T-helper 1 cell treated with Interleukin-12 subunit alpha and Interleukin-12 subunit beta and Interleukin-4 antibody, amounts not matched to agents 30 μg/mL and 1 μg/mL, for 36 hours (primary cell): ENCODE measurements at regions not wholly inside any gene's neighbourhood (a gene's known extent, or its start where the extent isn't known, plus 50 kb on each side); places are given as distances from the start of the nearest gene placed in this dataset.
"Not testable (repeated sequence)": the region's sequence is repeated elsewhere in the genome, so short reads cannot be mapped to it uniquely, and the experiment has no call there.

ENCODE experiments used
- H3K27ac Mint-ChIP-seq: one replicate; pipeline ENCODE4 v1.8.0; 2021; ENCODE audit warnings: mild to moderate bottlenecking, mixed read lengths
- H3K27me3 Mint-ChIP-seq: one replicate; pipeline ENCODE4 v1.8.0; 2021; ENCODE audit warnings: low read depth, mixed read lengths
- H3K36me3 Mint-ChIP-seq: one replicate; pipeline ENCODE4 v1.8.0; 2021; ENCODE audit warnings: low read depth, mixed read lengths
- H3K4me1 Mint-ChIP-seq: one replicate; pipeline ENCODE4 v1.8.0; 2021; ENCODE audit warnings: low read depth, mixed read lengths
- H3K4me3 Mint-ChIP-seq: one replicate; pipeline ENCODE4 v1.8.0; 2021; ENCODE audit warnings: mild to moderate bottlenecking, moderate library complexity, mixed read lengths
- H3K9me3 Mint-ChIP-seq: one replicate; pipeline ENCODE4 v1.8.0; 2021; ENCODE audit warnings: mixed read lengths

DNA sequence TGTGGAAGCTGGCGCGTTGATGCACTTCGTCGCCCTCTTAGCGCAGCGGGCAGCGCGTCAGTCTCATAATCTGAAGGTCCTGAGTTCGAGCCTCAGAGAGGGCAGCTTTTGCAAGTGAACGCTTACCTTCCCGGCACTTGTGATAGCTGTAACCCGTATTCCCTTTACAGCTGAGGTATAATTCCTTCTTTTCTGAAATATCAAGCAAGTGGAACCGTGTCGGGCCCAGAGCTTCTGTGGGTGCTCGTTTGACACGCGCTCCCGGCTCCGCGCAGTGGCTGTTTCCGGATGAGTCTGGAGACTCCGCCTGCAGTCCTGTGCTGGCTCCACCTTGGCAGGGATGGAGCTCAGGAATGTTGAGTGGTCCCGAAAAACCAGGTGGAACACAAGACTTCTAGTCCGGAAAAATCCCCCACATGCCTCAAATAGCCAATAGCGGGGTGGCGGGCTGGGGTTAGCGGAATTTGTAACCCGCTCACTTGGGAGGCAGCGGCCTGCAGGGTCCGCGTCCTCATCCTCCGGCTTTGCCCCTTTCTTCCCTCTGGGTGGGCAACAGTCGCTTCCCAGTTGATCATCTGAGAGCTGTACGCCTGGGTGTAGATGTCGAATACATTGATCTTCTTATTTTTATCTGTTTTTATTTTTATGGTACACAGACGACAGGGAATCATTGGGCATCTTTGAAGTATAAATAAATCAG lies 106.8 kb upstream of the ZNF322 start:
- H3K4me1 Mint-ChIP-seq, H3K27ac Mint-ChIP-seq, H3K27me3 Mint-ChIP-seq, H3K9me3 Mint-ChIP-seq, H3K36me3 Mint-ChIP-seq, H3K4me3 Mint-ChIP-seq: not testable (repeated sequence)

GRCh38 chr6:26770941-26771666 lies 111.6 kb upstream of the ZNF322 start:
- not testable (repeated sequence) for H3K9me3 Mint-ChIP-seq, H3K4me3 Mint-ChIP-seq, H3K27me3 Mint-ChIP-seq, H3K36me3 Mint-ChIP-seq, H3K4me1 Mint-ChIP-seq, H3K27ac Mint-ChIP-seq

- H3K27me3 Mint-ChIP-seq, H3K36me3 Mint-ChIP-seq, H3K4me1 Mint-ChIP-seq, H3K9me3 Mint-ChIP-seq, H3K4me3 Mint-ChIP-seq, H3K27ac Mint-ChIP-seq: not testable (repeated sequence)
Observed at GRCh38 chr6:26773414-26773813, 113.9 kb upstream of the ZNF322 start.

DNA sequence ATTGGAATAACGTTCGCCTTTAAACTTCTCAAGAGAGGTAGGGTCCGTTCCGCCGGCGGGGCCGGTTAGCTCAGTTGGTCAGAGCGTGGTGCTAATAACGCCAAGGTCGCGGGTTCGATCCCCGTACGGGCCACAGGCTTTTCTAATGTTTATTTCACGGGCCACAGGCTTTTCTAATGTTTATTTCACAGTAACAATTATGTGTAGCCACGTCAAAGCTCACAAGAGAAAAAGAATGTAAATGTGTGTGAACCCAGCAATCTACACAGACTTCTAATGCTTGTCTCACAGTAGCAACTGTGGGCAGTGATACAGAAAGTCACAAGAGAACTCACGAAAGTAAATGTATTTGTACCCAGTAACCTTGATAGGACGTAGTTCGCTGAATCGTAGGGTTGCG lies 121.0 kb upstream of the ZNF322 start:
- not testable (repeated sequence) for H3K27me3 Mint-ChIP-seq, H3K9me3 Mint-ChIP-seq, H3K4me1 Mint-ChIP-seq, H3K4me3 Mint-ChIP-seq, H3K27ac Mint-ChIP-seq, H3K36me3 Mint-ChIP-seq

GRCh38 chr6:26795474-26796307 lies 136.1 kb upstream of the ZNF322 start:
- H3K9me3 Mint-ChIP-seq, H3K4me1 Mint-ChIP-seq, H3K36me3 Mint-ChIP-seq, H3K27me3 Mint-ChIP-seq, H3K4me3 Mint-ChIP-seq, H3K27ac Mint-ChIP-seq: not testable (repeated sequence)

- not testable (repeated sequence) for H3K27ac Mint-ChIP-seq, H3K9me3 Mint-ChIP-seq, H3K36me3 Mint-ChIP-seq, H3K27me3 Mint-ChIP-seq, H3K4me3 Mint-ChIP-seq, H3K4me1 Mint-ChIP-seq
Observed at GRCh38 chr6:26799903-26800633, 140.5 kb upstream of the ZNF322 start.

GRCh38 chr6:26803762-26804161 lies 144.2 kb upstream of the ZNF322 start:
- H3K4me3 Mint-ChIP-seq, H3K4me1 Mint-ChIP-seq, H3K36me3 Mint-ChIP-seq, H3K27ac Mint-ChIP-seq, H3K27me3 Mint-ChIP-seq, H3K9me3 Mint-ChIP-seq: not testable (repeated sequence)

- H3K27ac Mint-ChIP-seq, H3K27me3 Mint-ChIP-seq, H3K4me1 Mint-ChIP-seq, H3K9me3 Mint-ChIP-seq, H3K36me3 Mint-ChIP-seq, H3K4me3 Mint-ChIP-seq: not testable (repeated sequence)
Observed at GRCh38 chr6:26811486-26812116, 152.1 kb upstream of the ZNF322 start.

DNA sequence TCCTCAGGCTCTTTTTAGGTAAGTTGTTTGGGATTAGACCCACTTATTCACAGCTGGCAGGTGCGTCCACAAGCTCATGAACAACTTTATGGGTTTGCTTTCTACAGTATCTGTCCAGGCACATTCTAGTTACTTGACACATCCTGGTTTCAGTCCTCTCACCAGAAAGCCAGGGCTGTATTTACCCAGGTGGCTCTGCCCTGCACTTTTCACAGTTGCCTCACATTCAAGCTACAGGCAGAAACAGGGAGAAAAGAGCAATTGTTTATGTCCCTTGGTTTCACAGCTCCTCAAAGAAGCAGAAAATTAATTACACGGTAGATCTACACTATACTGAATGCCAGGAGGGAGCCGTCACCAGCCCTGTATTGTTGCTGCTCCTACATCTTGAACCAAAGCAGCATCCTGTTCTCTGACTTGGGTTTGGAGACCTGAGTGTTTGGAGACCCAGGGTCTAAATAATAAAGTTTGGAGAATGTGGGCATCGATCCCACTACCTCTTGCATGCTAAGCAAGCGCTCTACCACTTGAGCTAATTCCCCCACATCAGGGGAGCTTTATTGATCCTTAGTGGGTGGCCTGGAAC lies 159.2 kb upstream of the ZNF322 start:
- H3K4me1 Mint-ChIP-seq, H3K27ac Mint-ChIP-seq, H3K9me3 Mint-ChIP-seq, H3K36me3 Mint-ChIP-seq, H3K4me3 Mint-ChIP-seq, H3K27me3 Mint-ChIP-seq: not testable (repeated sequence)

DNA sequence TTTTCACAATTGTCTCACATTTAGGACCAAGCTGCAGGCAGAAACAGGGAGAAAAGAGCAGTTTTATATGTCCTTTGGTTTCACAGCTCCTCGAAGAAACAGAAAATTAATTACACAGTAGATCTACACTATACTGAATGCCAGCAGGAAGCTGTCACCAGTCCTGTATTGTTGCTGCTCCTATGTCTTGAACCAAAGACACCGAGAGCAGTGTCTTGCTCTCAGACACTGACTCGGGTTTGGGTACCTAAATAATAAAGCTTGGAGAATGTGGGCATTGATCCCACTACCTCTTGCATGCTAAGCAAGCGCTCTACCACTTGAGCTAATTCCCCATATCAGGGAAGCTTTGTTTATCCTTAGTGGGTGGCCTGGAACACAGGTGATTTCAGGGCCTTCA lies 168.4 kb upstream of the ZNF322 start:
- not testable (repeated sequence) for H3K4me1 Mint-ChIP-seq, H3K27me3 Mint-ChIP-seq, H3K9me3 Mint-ChIP-seq, H3K27ac Mint-ChIP-seq, H3K36me3 Mint-ChIP-seq, H3K4me3 Mint-ChIP-seq

- not testable (repeated sequence) for H3K27me3 Mint-ChIP-seq, H3K27ac Mint-ChIP-seq, H3K4me3 Mint-ChIP-seq, H3K4me1 Mint-ChIP-seq, H3K36me3 Mint-ChIP-seq, H3K9me3 Mint-ChIP-seq
Observed at GRCh38 chr6:26829480-26829879, 169.9 kb upstream of the ZNF322 start.

GRCh38 chr6:26830992-26831391 lies 171.4 kb upstream of the ZNF322 start:
- not testable (repeated sequence) for H3K27me3 Mint-ChIP-seq, H3K27ac Mint-ChIP-seq, H3K36me3 Mint-ChIP-seq

GRCh38 chr6:26835707-26836106 lies 176.2 kb upstream of the ZNF322 start:
- not testable (repeated sequence) for H3K27ac Mint-ChIP-seq, H3K36me3 Mint-ChIP-seq, H3K4me1 Mint-ChIP-seq, H3K27me3 Mint-ChIP-seq, H3K4me3 Mint-ChIP-seq, H3K9me3 Mint-ChIP-seq

More at GRCh38 chr6:26830992-26831391, 171.4 kb upstream of the ZNF322 start:
- not testable (repeated sequence) for H3K9me3 Mint-ChIP-seq, H3K4me1 Mint-ChIP-seq, H3K4me3 Mint-ChIP-seq

GRCh38 chr6:26836657-26837056 lies 177.1 kb upstream of the ZNF322 start:
- H3K27me3 Mint-ChIP-seq, H3K4me1 Mint-ChIP-seq, H3K36me3 Mint-ChIP-seq, H3K4me3 Mint-ChIP-seq, H3K9me3 Mint-ChIP-seq, H3K27ac Mint-ChIP-seq: not testable (repeated sequence)
